ENCODE measurements at regions not wholly inside any gene's neighbourhood (a gene's known extent, or its start where the extent isn't known, plus 50 kb on each side); places are given as distances from the start of the nearest gene placed in this dataset.

- TF ChIP-seq POLR2AphosphoS5 (IDR thresholded peaks at IDR 0.05; ENCODE audit: low read depth) = no peak
- no peak for TF ChIP-seq REST (IDR thresholded peaks at IDR 0.05; ENCODE audit: insufficient replicate concordance, low read depth)
- no peak for TF ChIP-seq CTCF (IDR thresholded peaks at IDR 0.05; ENCODE audit: insufficient read depth, low read length)
- no peak for TF ChIP-seq GABPA (IDR thresholded peaks at IDR 0.05; ENCODE audit: low read depth)
- no peak for TF ChIP-seq SPI1 (IDR thresholded peaks at IDR 0.05; ENCODE audit: borderline replicate concordance, low read depth)
These were observed 60.0 kb upstream of the TEX51 start for GRCh38 chr2:126838716-126838985.
